NCI-H2081 (cell line): ENCODE measurements at regions not wholly inside any gene's neighbourhood (a gene's known extent, or its start where the extent isn't known, plus 50 kb on each side); places are given as distances from the start of the nearest gene placed in this dataset.
"Not testable (repeated sequence)": the region's sequence is repeated elsewhere in the genome, so short reads cannot be mapped to it uniquely, and the experiment has no call there.

Source experiments
- DNase-seq, 2 experiments: peaks; one replicate each; lab custom pipeline; 2025; lab: John Stamatoyannopoulos, UW

DNA sequence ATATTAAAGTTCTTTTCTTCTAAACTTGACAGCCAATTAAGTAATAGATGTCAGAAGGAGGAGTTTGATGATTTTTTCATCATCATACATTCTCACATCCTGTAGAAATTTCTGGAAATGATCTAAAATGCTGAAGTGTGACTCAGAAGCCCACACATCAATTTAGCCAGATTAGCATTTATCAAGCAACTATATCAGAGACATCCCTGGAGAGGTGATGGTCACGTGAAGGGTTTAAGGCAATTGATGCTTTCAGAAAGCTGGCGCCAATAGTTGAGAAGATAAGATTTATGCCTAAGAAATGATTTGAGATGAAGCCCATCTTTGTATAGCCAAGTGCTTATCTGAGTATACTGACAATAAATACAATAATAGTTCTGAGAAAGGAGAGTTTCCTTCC is 162.9 kb upstream of the RORB start:
- DNase-seq = no peak

- no peak for DNase-seq
Observed at GRCh38 chr9:74336161-74336560, 161.0 kb upstream of the RORB start.

- no peak for DNase-seq
Observed at GRCh38 chr9:74348777-74349176, 148.4 kb upstream of the RORB start.

GRCh38 chr9:74355107-74355506 is 142.0 kb upstream of the RORB start:
- no peak for DNase-seq

DNA sequence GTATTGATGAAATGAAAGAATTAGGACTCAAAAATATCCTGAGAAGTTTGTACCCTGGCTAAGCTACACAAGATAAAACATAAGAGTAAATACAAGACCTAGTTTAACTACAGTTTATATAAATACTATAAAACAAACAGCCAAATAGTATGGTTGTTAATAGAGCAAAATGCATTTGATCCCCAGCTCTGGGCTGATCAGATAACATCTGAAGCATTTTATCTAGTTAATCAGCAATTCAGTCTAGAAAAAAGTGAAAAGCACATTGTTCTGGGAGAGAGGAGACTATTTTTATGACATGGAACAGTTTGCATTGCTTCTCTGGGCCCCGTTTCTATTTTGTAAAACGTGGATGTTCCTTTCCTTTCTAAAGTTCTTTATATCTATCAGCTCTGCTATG is 139.6 kb upstream of the RORB start:
- no peak for DNase-seq

- no peak for DNase-seq
Observed at GRCh38 chr9:74358959-74359358, 138.2 kb upstream of the RORB start.

GRCh38 chr9:74361508-74361907 is 135.6 kb upstream of the RORB start:
- DNase-seq = no peak

- DNase-seq = no peak
Observed at GRCh38 chr9:74362423-74362822, 134.7 kb upstream of the RORB start.

GRCh38 chr9:74366111-74366510 is 131.0 kb upstream of the RORB start:
- DNase-seq = no peak

DNA sequence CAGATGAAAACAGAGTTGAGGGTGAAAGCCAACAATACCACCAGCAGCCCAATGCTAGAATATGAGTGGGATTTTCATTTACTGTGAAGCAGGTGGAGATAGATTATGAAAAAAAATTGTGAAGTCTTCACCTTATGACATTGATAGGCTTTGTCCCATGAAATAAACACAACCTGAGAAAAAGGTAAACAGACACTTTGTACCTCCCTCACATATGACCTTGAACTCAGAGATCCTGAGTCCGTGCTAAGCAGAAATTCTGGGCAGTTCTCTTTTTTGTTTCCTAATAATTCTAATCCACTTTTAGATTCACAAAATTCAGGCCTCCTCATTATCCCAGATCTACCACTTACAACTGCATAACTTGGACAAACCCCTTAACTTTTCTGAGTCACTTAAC is 127.3 kb upstream of the RORB start:
- no peak for DNase-seq

DNA sequence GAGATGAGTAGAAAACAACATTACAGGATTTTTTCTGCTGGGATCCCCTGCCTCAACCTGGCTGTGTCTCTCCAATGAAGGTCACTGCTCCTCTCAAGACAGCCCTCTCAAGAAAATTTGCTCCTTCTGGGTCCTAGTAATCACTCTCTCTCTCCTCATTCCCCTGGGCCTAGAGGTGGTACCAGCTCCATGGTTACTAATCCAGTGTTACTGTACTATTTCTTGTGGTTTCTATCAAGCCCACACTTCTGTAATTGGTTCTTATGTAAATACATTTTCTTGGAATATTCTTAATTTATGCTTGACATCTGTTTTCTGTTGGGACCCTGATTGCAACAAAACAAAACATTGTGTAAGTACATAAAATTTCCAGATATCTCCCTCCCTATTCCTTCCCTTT is 123.8 kb upstream of the RORB start:
- DNase-seq = no peak

DNA sequence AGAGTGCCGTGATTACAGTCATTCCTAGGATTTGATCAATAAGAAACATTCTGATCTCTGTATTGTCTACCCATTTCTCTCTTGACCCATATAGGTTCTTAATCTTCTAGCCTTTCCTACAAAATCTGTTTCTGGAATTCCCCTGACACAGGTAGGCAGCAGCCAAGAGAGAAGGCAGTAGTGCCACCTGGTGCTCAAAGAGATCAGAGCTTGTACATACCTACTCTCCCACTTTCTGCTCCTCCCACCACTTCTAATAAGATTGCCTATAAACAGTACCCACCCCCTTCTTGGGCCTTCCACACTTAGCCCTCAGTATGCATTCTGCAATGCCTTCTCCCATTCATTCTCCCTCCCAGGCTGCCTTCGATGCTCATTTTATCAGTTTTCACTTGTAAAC is 117.4 kb upstream of the RORB start:
- DNase-seq = peak; percentile 61 to 71

GRCh38 chr9:74391816-74392215 is 105.3 kb upstream of the RORB start:
- DNase-seq = no peak

- DNase-seq = no peak
Observed at GRCh38 chr9:74403581-74403980, 93.6 kb upstream of the RORB start.

- DNase-seq = no peak
Observed at GRCh38 chr9:74404620-74405019, 92.5 kb upstream of the RORB start.

- DNase-seq = no peak
Observed at GRCh38 chr9:74407166-74407565, 90.0 kb upstream of the RORB start.

- DNase-seq = no peak
Observed at GRCh38 chr9:74412236-74412979, 84.7 kb upstream of the RORB start.

DNA sequence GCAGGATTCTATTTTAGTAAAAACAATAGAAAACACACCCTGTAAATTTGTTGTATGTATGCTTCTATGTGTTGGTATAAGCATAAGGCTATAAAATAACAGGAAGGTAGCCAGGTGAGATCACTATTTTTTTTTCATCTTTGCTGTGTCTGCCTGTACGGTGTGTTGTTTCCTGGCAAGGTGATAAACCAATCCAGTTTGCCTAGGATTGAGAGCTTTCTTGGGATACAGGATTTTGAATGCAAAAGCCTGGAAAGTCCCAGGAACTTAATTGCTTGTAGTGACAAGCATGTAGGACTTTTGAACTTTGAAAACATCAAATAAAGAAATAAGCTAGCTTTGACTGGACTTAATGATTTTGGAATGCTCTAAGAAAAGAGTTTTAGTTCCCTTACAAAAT is 83.3 kb upstream of the RORB start:
- no peak for DNase-seq

- no peak for DNase-seq
Observed at GRCh38 chr9:74414325-74414724, 82.8 kb upstream of the RORB start.

DNA sequence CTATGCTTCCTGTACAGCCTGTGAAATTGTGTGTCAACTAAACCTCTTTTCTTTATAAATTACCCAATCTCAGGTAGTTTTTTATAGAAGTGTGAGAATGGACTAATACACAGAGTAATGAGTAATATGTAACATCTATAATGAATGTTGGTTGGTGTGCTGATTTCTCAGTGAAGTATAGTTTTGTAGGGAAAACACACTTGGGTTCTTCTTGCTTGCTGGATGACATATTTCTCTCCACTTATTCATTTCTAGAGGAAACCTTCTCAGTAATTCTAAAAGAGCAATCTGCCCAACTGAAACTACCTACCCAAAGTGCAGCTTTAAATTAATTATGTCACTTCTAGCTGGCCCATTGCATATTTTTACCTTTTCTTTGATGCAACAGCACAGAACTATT is 81.1 kb upstream of the RORB start:
- no peak for DNase-seq

GRCh38 chr9:74424488-74424887 is 72.6 kb upstream of the RORB start:
- not testable (repeated sequence) for DNase-seq

DNA sequence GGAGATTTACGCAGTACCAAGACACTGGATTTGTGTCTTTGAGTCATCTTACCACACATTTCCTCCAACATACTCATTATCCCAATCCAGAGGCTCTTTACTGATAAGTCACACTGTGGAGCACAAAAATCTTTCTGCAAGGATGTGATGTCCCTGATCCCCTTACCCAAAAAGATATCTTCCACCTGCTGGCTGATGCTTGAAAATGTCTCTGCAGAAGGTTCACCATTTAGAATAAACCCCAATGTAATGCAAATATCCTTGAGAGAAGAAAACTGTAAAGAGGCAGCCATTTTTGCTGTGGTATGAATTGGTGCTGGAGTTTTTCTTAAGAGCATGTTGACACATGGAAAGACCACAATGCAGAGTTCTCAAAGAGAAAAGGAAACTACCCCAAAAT is 65.7 kb upstream of the RORB start:
- no peak for DNase-seq

DNA sequence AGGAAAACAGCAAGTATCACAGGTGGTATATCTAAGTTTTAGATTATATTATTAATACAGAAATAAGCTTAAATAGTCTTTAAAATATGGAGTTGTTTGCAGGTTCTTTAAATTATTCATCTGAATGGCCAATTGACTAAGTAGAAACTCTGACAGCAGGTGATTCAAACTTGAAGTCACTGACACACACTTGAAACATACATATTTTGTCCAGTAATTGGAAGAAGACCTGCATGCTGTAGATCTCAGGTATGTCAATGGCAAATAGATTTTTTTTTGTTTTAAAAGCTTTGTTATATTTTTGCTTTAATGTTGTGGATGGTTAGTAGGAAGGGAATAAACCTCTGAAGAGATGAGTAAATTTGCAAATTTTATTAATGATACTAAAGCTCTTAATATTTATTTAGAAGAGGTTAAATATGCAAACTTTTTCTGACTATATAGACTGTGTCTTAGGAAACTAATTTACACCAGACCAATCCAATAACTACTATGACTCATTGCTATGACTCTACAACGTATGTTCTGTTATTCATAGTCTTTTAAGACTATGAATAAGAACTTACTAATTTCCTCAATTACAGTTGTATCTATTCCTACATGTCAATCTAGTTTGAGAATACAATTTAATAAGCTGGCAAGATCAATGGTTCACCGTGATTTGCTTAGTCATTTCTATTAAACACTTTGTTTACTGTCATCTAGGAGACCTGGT is 53.9 kb upstream of the RORB start:
- DNase-seq = no peak

DNA sequence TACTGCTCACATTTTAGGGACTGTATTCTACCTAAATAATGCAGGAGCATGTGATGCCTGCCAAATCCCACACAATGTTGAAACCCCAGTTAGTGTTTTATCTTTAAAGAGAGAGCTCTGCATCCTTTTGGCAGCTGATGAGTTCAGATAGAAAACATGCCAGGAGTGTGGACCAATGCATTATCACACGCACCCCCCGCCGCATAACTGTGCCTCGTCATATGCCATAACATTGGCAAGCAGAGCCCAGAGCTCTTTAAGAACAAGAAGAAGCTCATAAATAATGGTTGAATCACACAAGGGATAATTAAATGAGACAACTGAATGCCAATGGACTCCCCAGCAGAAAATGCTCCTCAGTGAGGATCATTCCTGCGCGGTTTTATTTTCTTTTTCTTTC is 52.8 kb upstream of the RORB start:
- DNase-seq = no peak
